Kidney capillary endothelial cell (primary cell): ENCODE measurements at regions not wholly inside any gene's neighbourhood (a gene's known extent, or its start where the extent isn't known, plus 50 kb on each side); places are given as distances from the start of the nearest gene placed in this dataset.

Experiments used
- DNase-seq: peaks from one replicate; pipeline ENCODE4 v3.0.0-alpha.2; 2018; ENCODE audit warnings: low spot score

- no peak for DNase-seq
These were observed 107.3 kb upstream of the TMC3 start for GRCh38 chr15:81481346-81481745.

GRCh38 chr15:81480645-81481053, 106.6 kb upstream of the TMC3 start:
- DNase-seq: peak; percentile 55

GRCh38 chr15:81478354-81478753, 104.3 kb upstream of the TMC3 start:
- no peak for DNase-seq

- DNase-seq: no peak
These were observed 101.9 kb upstream of the TMC3 start for GRCh38 chr15:81475926-81476325.

GRCh38 chr15:81475471-81475870, 101.5 kb upstream of the TMC3 start:
- no peak for DNase-seq

GRCh38 chr15:81473946-81474345, 99.9 kb upstream of the TMC3 start:
- DNase-seq: no peak

GRCh38 chr15:81473177-81473576, 99.2 kb upstream of the TMC3 start:
- no peak for DNase-seq

- DNase-seq: no peak
These were observed 97.1 kb upstream of the TMC3 start for GRCh38 chr15:81471151-81471550.

GRCh38 chr15:81469154-81469553, 95.1 kb upstream of the TMC3 start:
- no peak for DNase-seq

GRCh38 chr15:81466741-81467140, 92.7 kb upstream of the TMC3 start:
- DNase-seq: no peak

GRCh38 chr15:81454024-81454423, 80.0 kb upstream of the TMC3 start:
- DNase-seq: no peak

GRCh38 chr15:81450721-81451120, 76.7 kb upstream of the TMC3 start:
- no peak for DNase-seq

GRCh38 chr15:81449836-81450474, 75.9 kb upstream of the TMC3 start:
- no peak for DNase-seq

- DNase-seq: no peak
These were observed 69.2 kb upstream of the TMC3 start for GRCh38 chr15:81443040-81443820.

- DNase-seq: no peak
These were observed 68.4 kb upstream of the TMC3 start for GRCh38 chr15:81442454-81442853.

GRCh38 chr15:81434851-81435250, 60.8 kb upstream of the TMC3 start:
- DNase-seq: no peak

- DNase-seq: no peak
These were observed 59.4 kb upstream of the TMC3 start for GRCh38 chr15:81433462-81433861.

GRCh38 chr15:81432179-81432578, 58.2 kb upstream of the TMC3 start:
- no peak for DNase-seq

GRCh38 chr15:81427176-81427575, 53.2 kb upstream of the TMC3 start:
- no peak for DNase-seq

- DNase-seq: no peak
These were observed 51.9 kb upstream of the TMC3 start for GRCh38 chr15:81425905-81426304.
